ENCODE measurements at regions not wholly inside any gene's neighbourhood (a gene's known extent, or its start where the extent isn't known, plus 50 kb on each side); places are given as distances from the start of the nearest gene placed in this dataset.
A peak's percentile ranks its signal among the peaks of the same experiment; 100 is the strongest.

DNA sequence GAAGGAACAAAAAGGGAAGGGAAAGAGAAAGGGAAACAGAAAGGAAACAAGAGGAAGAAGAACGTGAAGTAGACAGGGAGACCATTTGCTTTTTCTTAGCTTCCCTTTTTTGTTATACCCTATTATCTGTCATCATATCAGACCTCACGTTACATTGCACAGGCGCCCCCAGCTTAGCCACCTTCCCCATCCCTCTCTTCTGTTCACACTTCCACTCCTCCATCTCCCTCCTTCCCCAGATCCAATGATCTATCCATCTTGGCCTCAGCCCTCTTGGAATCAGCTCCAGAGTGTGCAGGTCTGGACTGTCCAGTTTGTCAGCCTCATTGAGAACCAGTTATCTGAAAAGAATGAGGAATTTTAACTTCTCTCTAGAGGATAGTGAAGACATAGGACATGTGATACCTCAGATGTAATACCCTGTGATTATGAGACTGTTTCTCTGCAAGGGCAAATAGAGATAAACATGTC is 101.1 kb upstream of the ERRFI1 start:
- intact Hi-C loops (cut with DNase I) = no loop called here
- Histone ChIP-seq H3K27me3 (no peaks in the 10 kb centered on the region), H3K4me3 (replicated peaks in 1 of 3) (no peak overlapping the region), H3K4me1 (peaks cover 6 to 11% of the 10 kb centered on the region in 2 donors), H3K36me3 (no peaks in the 10 kb centered on the region), H3K27ac (peak overlapping the region; percentile 2 to 39 (median 26)), H3K9me3 (no peaks in the 10 kb centered on the region)
- peak in 1 of 2 donors; percentile 29 for DNase-seq
- 85 to 87% methylated on average over 3 of the region's 3 CpGs for WGBS, 2 donors
- peak in 1 of 2 donors; percentile 22 for TF ChIP-seq POLR2A (IDR thresholded peaks at IDR 0.05)
- TF ChIP-seq CTCF (IDR thresholded peaks at IDR 0.05) = no peak

DNA sequence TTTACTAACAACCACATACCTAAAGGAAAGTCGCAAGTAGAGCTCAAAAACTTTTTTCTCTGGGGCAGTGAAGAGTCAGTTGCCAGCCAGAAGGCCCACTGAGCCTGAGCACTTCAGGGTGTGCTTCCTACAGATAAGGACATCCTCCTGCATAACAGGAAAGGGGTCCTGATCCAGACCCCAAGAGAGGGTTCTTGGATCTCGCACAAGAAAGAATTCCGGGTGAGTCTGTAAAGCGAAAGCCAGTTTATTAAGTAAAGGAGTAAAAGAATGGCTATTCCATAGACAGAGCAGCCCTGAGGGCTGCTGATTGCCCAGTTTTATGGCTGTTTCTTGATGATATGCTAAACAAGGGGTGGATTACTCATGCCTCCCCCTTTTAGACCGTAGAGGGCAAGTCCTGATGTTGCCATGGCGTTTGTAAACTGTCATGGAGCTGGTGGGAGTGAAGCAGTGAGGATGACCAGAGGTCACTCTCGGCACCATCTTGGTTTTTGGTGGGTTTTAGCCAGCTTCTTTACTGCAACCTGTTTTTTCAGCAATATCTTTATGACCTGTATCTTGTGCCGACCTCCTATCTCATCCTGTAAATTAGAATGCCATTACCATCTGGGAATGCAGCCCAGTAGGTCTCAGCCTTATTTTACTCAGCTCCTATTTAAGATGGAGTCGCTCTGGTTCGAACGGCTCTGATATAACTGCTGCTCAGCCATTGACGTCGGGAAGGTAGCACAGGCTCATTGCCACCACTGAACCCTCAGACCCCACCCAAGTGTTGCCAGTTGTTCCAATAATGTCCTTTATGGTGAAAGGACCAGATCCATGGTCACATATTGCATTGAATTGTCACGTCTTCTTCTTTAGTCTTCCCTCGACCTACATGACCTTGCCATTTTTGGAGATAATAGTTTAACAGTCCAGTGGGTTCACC is 96.6 kb upstream of the ERRFI1 start:
- DNase-seq = no peak

GRCh38 chr1:8122160-8122476 is 96.0 kb upstream of the ERRFI1 start:
- no peak for TF ChIP-seq CTCF (IDR thresholded peaks at IDR 0.05)
- no peak for TF ChIP-seq POLR2A (IDR thresholded peaks at IDR 0.05)
- Histone ChIP-seq H3K27ac (peak overlapping the region; percentile 78 to 97 (median 91)), H3K4me1 (peaks cover 21 to 39% of the 10 kb centered on the region in 2 donors), H3K4me3 (replicated peaks in 1 of 3) (no peak overlapping the region), H3K9me3 (no peaks in the 10 kb centered on the region), H3K36me3 (no peaks in the 10 kb centered on the region), H3K27me3 (no peaks in the 10 kb centered on the region)
- DNase-seq = no peak
- 83 to 97% methylated on average over 3 of the region's 3 CpGs for WGBS, 2 donors
- intact Hi-C loops (cut with DNase I) = no loop called here

More for the DNA sequence above, 96.6 kb upstream of the ERRFI1 start:
- TF ChIP-seq POLR2A (IDR thresholded peaks at IDR 0.05) (no peak), CTCF (IDR thresholded peaks at IDR 0.05) (no peak)
- Histone ChIP-seq H3K4me3 (replicated peaks in 1 of 3) (no peak overlapping the region), H3K9me3 (no peaks in the 10 kb centered on the region), H3K27me3 (no peaks in the 10 kb centered on the region), H3K36me3 (no peaks in the 10 kb centered on the region), H3K27ac (peak overlapping the region; percentile 78 to 97 (median 91)), H3K4me1 (peaks cover 20 to 36% of the 10 kb centered on the region in 2 donors)
- 90 to 93% methylated on average over 15 of the region's 15 CpGs for WGBS, 2 donors
- intact Hi-C loops (cut with DNase I) = no loop called here

- Histone ChIP-seq H3K4me1 (peaks cover 27 to 44% of the 10 kb centered on the region in 2 donors), H3K36me3 (no peaks in the 10 kb centered on the region), H3K9me3 (no peaks in the 10 kb centered on the region), H3K27me3 (no peaks in the 10 kb centered on the region), H3K4me3 (replicated peaks in 1 of 3) (no peak overlapping the region), H3K27ac (peak overlapping the region; percentile 78 to 97 (median 91))
- intact Hi-C loops (cut with DNase I) = no loop called here
- TF ChIP-seq CTCF (IDR thresholded peaks at IDR 0.05) (no peak), POLR2A (IDR thresholded peaks at IDR 0.05) (peak in 1 of 2 donors; percentile 48)
- peak; percentile 54 to 74 for DNase-seq
- 30 to 40% methylated on average over 16 to 18 of the region's 18 CpGs for WGBS, 2 donors
Measured at GRCh38 chr1:8121261-8122159, 95.4 kb upstream of the ERRFI1 start.
